ENCODE measurements at regions not wholly inside any gene's neighbourhood (a gene's known extent, or its start where the extent isn't known, plus 50 kb on each side); places are given as distances from the start of the nearest gene placed in this dataset.

GRCh38 chr10:113967126-113967525 is 76.5 kb upstream of the ADRB1 start:
- Mint-ChIP-seq H3K4me3 (no peak overlapping the region), H3K4me1 (ENCODE audit: low read depth) (peaks cover 2% of the 10 kb centered on the region), H3K36me3 (ENCODE audit: low read depth) (peaks cover 7% of the 10 kb centered on the region), H3K9me3 (peaks cover 18% of the 10 kb centered on the region), H3K27ac (no peak overlapping the region), H3K27me3 (peaks cover 5% of the 10 kb centered on the region)
- ATAC-seq (no peak), DNase-seq (no peak)
- no peak for TF ChIP-seq CTCF (IDR thresholded peaks at IDR 0.05)
- ChIA-PET POLR2A (no interaction called here), CTCF (interaction anchor here (1.6 kb wide), 1 partner anchor 13 kb away, joined by 7 read pairs; no protein-coding TSS in a partner anchor)
- intact Hi-C loops (cut with micrococcal nuclease): no loop called here

- H3K36me3 Mint-ChIP-seq (ENCODE audit: low read depth): peaks cover 4% of the 10 kb centered on the region
- peaks cover 10% of the 10 kb centered on the region for H3K9me3 Mint-ChIP-seq
- POLR2A ChIA-PET: interaction anchor here (0.7 kb wide), 1 partner anchor 55 kb away, joined by 3 read pairs; no protein-coding TSS in a partner anchor
- H3K27me3 Mint-ChIP-seq: peaks cover 15% of the 10 kb centered on the region
- no peak for TF ChIP-seq CTCF (IDR thresholded peaks at IDR 0.05)
- CTCF ChIA-PET: no interaction called here
- ATAC-seq: no peak
- intact Hi-C loops (cut with micrococcal nuclease): no loop called here
- no peak for DNase-seq
- no peak overlapping the region for H3K4me3 Mint-ChIP-seq
- no peaks in the 10 kb centered on the region for H3K4me1 Mint-ChIP-seq (ENCODE audit: low read depth)
- no peak overlapping the region for H3K27ac Mint-ChIP-seq
Measured at GRCh38 chr10:113970641-113971040, 73.0 kb upstream of the ADRB1 start.

GRCh38 chr10:113971349-113971973 is 72.2 kb upstream of the ADRB1 start:
- H3K27me3 Mint-ChIP-seq: peaks cover 19% of the 10 kb centered on the region
- H3K4me3 Mint-ChIP-seq: no peak overlapping the region
- H3K36me3 Mint-ChIP-seq (ENCODE audit: low read depth): peaks cover 4% of the 10 kb centered on the region
- DNase-seq (no peak), ATAC-seq (no peak)
- H3K9me3 Mint-ChIP-seq: peaks cover 10% of the 10 kb centered on the region
- TF ChIP-seq CTCF (IDR thresholded peaks at IDR 0.05): no peak
- POLR2A ChIA-PET: interaction anchor here (0.7 kb wide), 1 partner anchor 55 kb away, joined by 3 read pairs; no protein-coding TSS in a partner anchor
- CTCF ChIA-PET: no interaction called here
- H3K4me1 Mint-ChIP-seq (ENCODE audit: low read depth): no peaks in the 10 kb centered on the region
- intact Hi-C loops (cut with micrococcal nuclease): no loop called here
- H3K27ac Mint-ChIP-seq: no peak overlapping the region

GRCh38 chr10:113977174-113977573 is 66.5 kb upstream of the ADRB1 start:
- Mint-ChIP-seq H3K27ac (no peak overlapping the region), H3K36me3 (ENCODE audit: low read depth) (peaks cover 1% of the 10 kb centered on the region), H3K27me3 (peaks cover 14% of the 10 kb centered on the region), H3K9me3 (no peaks in the 10 kb centered on the region), H3K4me1 (ENCODE audit: low read depth) (no peaks in the 10 kb centered on the region), H3K4me3 (no peak overlapping the region)
- DNase-seq: no peak
- no peak for TF ChIP-seq CTCF (IDR thresholded peaks at IDR 0.05)
- ChIA-PET POLR2A (interaction anchor here (1.2 kb wide), 1 partner anchor 18 kb away, joined by 3 read pairs; no protein-coding TSS in a partner anchor), CTCF (no interaction called here)
- no peak for ATAC-seq
- intact Hi-C loops (cut with micrococcal nuclease): no loop called here

- ChIA-PET CTCF (no interaction called here), POLR2A (no interaction called here)
- Mint-ChIP-seq H3K27me3 (peaks cover 7% of the 10 kb centered on the region), H3K9me3 (no peaks in the 10 kb centered on the region), H3K36me3 (ENCODE audit: low read depth) (no peaks in the 10 kb centered on the region), H3K27ac (no peak overlapping the region), H3K4me3 (no peak overlapping the region), H3K4me1 (ENCODE audit: low read depth) (peaks cover 7% of the 10 kb centered on the region)
- no peak for ATAC-seq
- intact Hi-C loops (cut with micrococcal nuclease): no loop called here
- DNase-seq: no peak
- no peak for TF ChIP-seq CTCF (IDR thresholded peaks at IDR 0.05)
Measured at GRCh38 chr10:113978802-113979201, 64.9 kb upstream of the ADRB1 start.

All from activated CD8-positive, alpha-beta T cell treated with anti-CD3 and anti-CD28 coated beads for 36 hours (primary cell).